KMS-11 (cell line): ENCODE measurements at regions not wholly inside any gene's neighbourhood (a gene's known extent, or its start where the extent isn't known, plus 50 kb on each side); places are given as distances from the start of the nearest gene placed in this dataset.

ENCODE experiments used
- H2AFZ ChIP-seq: fragments of 200-600 bp; sonication (generic); 2 replicates; pipeline ENCODE4 v1.6.1; 2016; ENCODE audit warnings: antibody characterized with exemption, mixed run types, low read depth
- H3K27ac ChIP-seq: fragments of 200-600 bp; sonication (generic); 2 replicates; pipeline ENCODE4 v1.6.1; 2016; ENCODE audit warnings: mild to moderate bottlenecking, mixed run types
- H3K27me3 ChIP-seq: fragments of 200-600 bp; sonication (generic); 2 replicates; pipeline ENCODE4 v1.6.1; 2017; ENCODE audit warnings: mild to moderate bottlenecking, low read depth, mixed run types, moderate library complexity; ENCODE audit not compliant: insufficient read depth
- H3K36me3 ChIP-seq: fragments of 200-600 bp; sonication (generic); 2 replicates; pipeline ENCODE4 v1.6.1; 2017; ENCODE audit warnings: mild to moderate bottlenecking, mixed run types; ENCODE audit not compliant: insufficient read depth
- H3K4me1 ChIP-seq: fragments of 200-600 bp; sonication (generic); 2 replicates; pipeline ENCODE4 v1.6.1; 2016; ENCODE audit warnings: mild to moderate bottlenecking, low read depth, mixed run types; ENCODE audit not compliant: poor library complexity, severe bottlenecking
- H3K4me2 ChIP-seq: fragments of 200-600 bp; sonication (generic); 2 replicates; pipeline ENCODE4 v1.7.0; 2016; ENCODE audit warnings: mild to moderate bottlenecking, mixed run types
- H3K4me3 ChIP-seq: fragments of 200-600 bp; sonication (generic); IDR thresholded peaks from 2 replicates; pipeline ENCODE4 v1.6.1; 2017; ENCODE audit warnings: low read depth, low read length, mixed read lengths; ENCODE audit not compliant: insufficient read depth
- H3K79me2 ChIP-seq: fragments of 200-600 bp; sonication (generic); 2 replicates; pipeline ENCODE4 v1.6.1; 2016; ENCODE audit warnings: low read depth, mixed run types; ENCODE audit not compliant: insufficient read depth
- H3K9ac ChIP-seq: fragments of 200-600 bp; sonication (generic); 2 replicates; pipeline ENCODE4 v1.6.1; 2016; ENCODE audit warnings: mild to moderate bottlenecking, mixed run types
- H4K20me1 ChIP-seq: fragments of 200-600 bp; sonication (generic); 2 replicates; pipeline ENCODE4 v1.6.1; 2016; ENCODE audit warnings: mild to moderate bottlenecking, mixed run types; ENCODE audit not compliant: insufficient read depth
- CTCF ChIP-seq: fragments of 200-600 bp; sonication (generic); conservative IDR thresholded peaks from 2 replicates; pipeline ENCODE4 v1.6.1; 2017; ENCODE audit warnings: low read depth, mild to moderate bottlenecking, antibody characterized with exemption, low read length, moderate library complexity, mixed read lengths

- no peak overlapping the region for H3K4me2 ChIP-seq
- H3K79me2 ChIP-seq: no peaks in the 10 kb centered on the region
- no peak overlapping the region for H3K9ac ChIP-seq
- H2AFZ ChIP-seq: no peak overlapping the region
- H3K4me3 ChIP-seq: no peak overlapping the region
- no peak overlapping the region for H3K27ac ChIP-seq
- no peaks in the 10 kb centered on the region for H3K4me1 ChIP-seq
- no peaks in the 10 kb centered on the region for H3K36me3 ChIP-seq
- no peak for TF ChIP-seq CTCF
- no peaks in the 10 kb centered on the region for H3K27me3 ChIP-seq
- no peaks in the 10 kb centered on the region for H4K20me1 ChIP-seq
Observed at GRCh38 chr11:127376301-127376700, 375.7 kb upstream of the KIRREL3 start.

- H3K27me3 ChIP-seq: no peaks in the 10 kb centered on the region
- no peak overlapping the region for H3K4me3 ChIP-seq
- no peaks in the 10 kb centered on the region for H3K79me2 ChIP-seq
- no peaks in the 10 kb centered on the region for H3K4me1 ChIP-seq
- H3K36me3 ChIP-seq: no peaks in the 10 kb centered on the region
- no peaks in the 10 kb centered on the region for H4K20me1 ChIP-seq
- no peak overlapping the region for H3K9ac ChIP-seq
- no peak overlapping the region for H3K27ac ChIP-seq
- H3K4me2 ChIP-seq: no peak overlapping the region
- H2AFZ ChIP-seq: no peak overlapping the region
- TF ChIP-seq CTCF: no peak
Observed at GRCh38 chr11:127369356-127369755, 368.8 kb upstream of the KIRREL3 start.

- no peaks in the 10 kb centered on the region for H4K20me1 ChIP-seq
- H3K79me2 ChIP-seq: no peaks in the 10 kb centered on the region
- TF ChIP-seq CTCF: no peak
- no peaks in the 10 kb centered on the region for H3K27me3 ChIP-seq
- no peaks in the 10 kb centered on the region for H3K4me1 ChIP-seq
- no peaks in the 10 kb centered on the region for H3K36me3 ChIP-seq
- H3K9ac ChIP-seq: no peak overlapping the region
- H2AFZ ChIP-seq: no peak overlapping the region
- H3K4me3 ChIP-seq: no peak overlapping the region
- no peak overlapping the region for H3K27ac ChIP-seq
- no peak overlapping the region for H3K4me2 ChIP-seq
Observed at GRCh38 chr11:127362754-127363308, 362.3 kb upstream of the KIRREL3 start.

- TF ChIP-seq CTCF: no peak
- H3K36me3 ChIP-seq: no peaks in the 10 kb centered on the region
- H3K27ac ChIP-seq: no peak overlapping the region
- no peaks in the 10 kb centered on the region for H4K20me1 ChIP-seq
- H3K27me3 ChIP-seq: no peaks in the 10 kb centered on the region
- no peaks in the 10 kb centered on the region for H3K79me2 ChIP-seq
- no peaks in the 10 kb centered on the region for H3K4me1 ChIP-seq
- no peak overlapping the region for H3K4me2 ChIP-seq
- no peak overlapping the region for H2AFZ ChIP-seq
- H3K4me3 ChIP-seq: no peak overlapping the region
- H3K9ac ChIP-seq: no peak overlapping the region
Observed at GRCh38 chr11:127358160-127358559, 357.6 kb upstream of the KIRREL3 start.
